WI38 (cell line): ENCODE measurements at regions not wholly inside any gene's neighbourhood (a gene's known extent, or its start where the extent isn't known, plus 50 kb on each side); places are given as distances from the start of the nearest gene placed in this dataset.

Experiments
- H3K4me3 ChIP-seq: 2 replicates; pipeline ENCODE4 v1.5.1; 2011; ENCODE audit warnings: low read depth, mild to moderate bottlenecking, control low read depth, low read length
- CTCF ChIP-seq: IDR thresholded peaks from 2 replicates; pipeline ENCODE4 v1.5.1; 2012; ENCODE audit warnings: low read depth, mild to moderate bottlenecking, control low read depth, low read length

- no peak for TF ChIP-seq CTCF
Observed at GRCh38 chr13:78972561-78972960, 313.6 kb upstream of the OBI1 start.

GRCh38 chr13:78971355-78972025 is 312.5 kb upstream of the OBI1 start:
- TF ChIP-seq CTCF = no peak
- H3K4me3 ChIP-seq = no peak overlapping the region

More at GRCh38 chr13:78972561-78972960, 313.6 kb upstream of the OBI1 start:
- no peak overlapping the region for H3K4me3 ChIP-seq

GRCh38 chr13:78960881-78961280 is 301.9 kb upstream of the OBI1 start:
- no peak overlapping the region for H3K4me3 ChIP-seq
- TF ChIP-seq CTCF = no peak

- TF ChIP-seq CTCF = no peak
- H3K4me3 ChIP-seq = no peak overlapping the region
Observed at GRCh38 chr13:78958006-78958405, 299.1 kb upstream of the OBI1 start.

- no peak for TF ChIP-seq CTCF
Observed at GRCh38 chr13:78940455-78941130, 281.6 kb upstream of the OBI1 start.

GRCh38 chr13:78934336-78934735 is 275.4 kb upstream of the OBI1 start:
- TF ChIP-seq CTCF = no peak
- H3K4me3 ChIP-seq = no peak overlapping the region

More at GRCh38 chr13:78940455-78941130, 281.6 kb upstream of the OBI1 start:
- no peak overlapping the region for H3K4me3 ChIP-seq

GRCh38 chr13:78915015-78915414 is 256.1 kb upstream of the OBI1 start:
- no peak overlapping the region for H3K4me3 ChIP-seq
- no peak for TF ChIP-seq CTCF
